ENCODE measurements at regions not wholly inside any gene's neighbourhood (a gene's known extent, or its start where the extent isn't known, plus 50 kb on each side); places are given as distances from the start of the nearest gene placed in this dataset.

DNA sequence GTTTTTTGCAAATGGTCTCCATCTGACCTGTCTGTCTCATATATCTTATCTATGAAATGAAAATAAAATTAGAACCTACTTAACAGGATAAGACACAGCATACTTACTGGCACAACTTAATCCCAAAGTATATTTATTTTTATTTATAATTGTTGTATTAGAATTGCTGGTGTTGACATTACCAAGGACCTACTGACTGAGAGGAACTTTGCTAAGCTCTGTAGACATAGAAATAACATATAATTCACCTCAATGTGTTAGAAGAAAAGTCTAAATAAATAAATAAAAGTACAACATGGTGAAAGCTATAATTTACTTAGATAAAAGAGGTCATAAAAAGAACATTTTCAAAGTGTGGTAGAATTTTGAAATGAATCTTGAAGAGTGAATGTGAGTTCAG is 1650.5 kb upstream of the NUDT12 start:
- TF ChIP-seq, protein P1, sequence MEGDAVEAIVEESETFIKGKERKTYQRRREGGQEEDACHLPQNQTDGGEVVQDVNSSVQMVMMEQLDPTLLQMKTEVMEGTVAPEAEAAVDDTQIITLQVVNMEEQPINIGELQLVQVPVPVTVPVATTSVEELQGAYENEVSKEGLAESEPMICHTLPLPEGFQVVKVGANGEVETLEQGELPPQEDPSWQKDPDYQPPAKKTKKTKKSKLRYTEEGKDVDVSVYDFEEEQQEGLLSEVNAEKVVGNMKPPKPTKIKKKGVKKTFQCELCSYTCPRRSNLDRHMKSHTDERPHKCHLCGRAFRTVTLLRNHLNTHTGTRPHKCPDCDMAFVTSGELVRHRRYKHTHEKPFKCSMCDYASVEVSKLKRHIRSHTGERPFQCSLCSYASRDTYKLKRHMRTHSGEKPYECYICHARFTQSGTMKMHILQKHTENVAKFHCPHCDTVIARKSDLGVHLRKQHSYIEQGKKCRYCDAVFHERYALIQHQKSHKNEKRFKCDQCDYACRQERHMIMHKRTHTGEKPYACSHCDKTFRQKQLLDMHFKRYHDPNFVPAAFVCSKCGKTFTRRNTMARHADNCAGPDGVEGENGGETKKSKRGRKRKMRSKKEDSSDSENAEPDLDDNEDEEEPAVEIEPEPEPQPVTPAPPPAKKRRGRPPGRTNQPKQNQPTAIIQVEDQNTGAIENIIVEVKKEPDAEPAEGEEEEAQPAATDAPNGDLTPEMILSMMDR (conservative IDR thresholded peaks at IDR 0.05; ENCODE audit: low read depth, low read length) = no peak
- no peak for TF ChIP-seq EZH2 (IDR thresholded peaks at IDR 0.05; ENCODE audit: borderline replicate concordance, low read depth, low read length, poor library complexity, severe bottlenecking)

Data from A673 (cell line).